Upper lobe of right lung (tissue), 1 donor: ENCODE measurements at regions not wholly inside any gene's neighbourhood (a gene's known extent, or its start where the extent isn't known, plus 50 kb on each side); places are given as distances from the start of the nearest gene placed in this dataset.

Experiments
- ATAC-seq: fragments of 200-7000 bp; cut with Tn5 transposase; one replicate; pipeline ENCODE4 v1.9.1; 2020; ENCODE audit warnings: mild to moderate bottlenecking, moderate library complexity
- DNase-seq: peaks from one replicate; pipeline ENCODE4 v3.0.0-alpha.2; 2020
- H3K27ac ChIP-seq: fragments of 200-600 bp; one replicate; pipeline ENCODE4 v1.8.0; 2022
- H3K27me3 ChIP-seq: fragments of 200-600 bp; one replicate; pipeline ENCODE4 v1.8.0; 2022; ENCODE audit warnings: mild to moderate bottlenecking
- H3K36me3 ChIP-seq: fragments of 200-600 bp; one replicate; pipeline ENCODE4 v1.8.0; 2022
- H3K4me1 ChIP-seq: fragments of 200-600 bp; one replicate; pipeline ENCODE4 v1.8.0; 2022
- H3K4me3 ChIP-seq: fragments of 200-600 bp; one replicate; pipeline ENCODE4 v1.8.0; 2022; ENCODE audit warnings: mild to moderate bottlenecking
- H3K9me3 ChIP-seq: fragments of 200-600 bp; one replicate; pipeline ENCODE4 v1.8.0; 2022
- CTCF ChIP-seq: fragments of 200-600 bp; IDR thresholded peaks from one replicate; pipeline ENCODE4 v1.8.0; 2022; ENCODE audit warnings: antibody characterized with exemption
- intact Hi-C: fragments of 100-400 bp; cut with DNase I; formaldehyde crosslinking; loops from one replicate; pipeline ENCODE4 v1.11.0; 2022
- donor health status: DM: no; HTN: yes; CAD: no; lungs with severe emphysema.

GRCh38 chr5:92809855-92810465 lies 771.1 kb downstream of the NR2F1-AS1 start:
- TF ChIP-seq CTCF = no peak
- no peaks in the 10 kb centered on the region for H3K9me3 ChIP-seq
- no peak overlapping the region for H3K27ac ChIP-seq
- no peaks in the 10 kb centered on the region for H3K27me3 ChIP-seq
- no peaks in the 10 kb centered on the region for H3K4me1 ChIP-seq
- no peaks in the 10 kb centered on the region for H3K36me3 ChIP-seq
- intact Hi-C loops = no loop called here
- DNase-seq (no peak), ATAC-seq (no peak)
- H3K4me3 ChIP-seq = no peak overlapping the region

GRCh38 chr5:92808474-92808873 lies 772.5 kb downstream of the NR2F1-AS1 start:
- ATAC-seq = no peak
- Histone ChIP-seq H3K27ac (no peak overlapping the region), H3K36me3 (no peaks in the 10 kb centered on the region), H3K4me1 (no peaks in the 10 kb centered on the region), H3K4me3 (no peak overlapping the region), H3K27me3 (no peaks in the 10 kb centered on the region), H3K9me3 (no peaks in the 10 kb centered on the region)
- TF ChIP-seq CTCF = no peak
- intact Hi-C loops = no loop called here
- DNase-seq = no peak

GRCh38 chr5:92807085-92807484 lies 773.9 kb downstream of the NR2F1-AS1 start:
- no peak for DNase-seq
- no peaks in the 10 kb centered on the region for H3K9me3 ChIP-seq
- H3K36me3 ChIP-seq = no peaks in the 10 kb centered on the region
- H3K4me1 ChIP-seq = no peaks in the 10 kb centered on the region
- H3K27me3 ChIP-seq = no peaks in the 10 kb centered on the region
- intact Hi-C loops = no loop called here
- H3K27ac ChIP-seq = no peak overlapping the region
- TF ChIP-seq CTCF = no peak
- no peak overlapping the region for H3K4me3 ChIP-seq
- no peak for ATAC-seq

GRCh38 chr5:92805446-92805845 lies 775.6 kb downstream of the NR2F1-AS1 start:
- no peak overlapping the region for H3K27ac ChIP-seq
- intact Hi-C loops = no loop called here
- no peaks in the 10 kb centered on the region for H3K4me1 ChIP-seq
- H3K9me3 ChIP-seq = no peaks in the 10 kb centered on the region
- TF ChIP-seq CTCF = no peak
- ATAC-seq (no peak), DNase-seq (no peak)
- H3K27me3 ChIP-seq = no peaks in the 10 kb centered on the region
- H3K4me3 ChIP-seq = no peak overlapping the region
- H3K36me3 ChIP-seq = no peaks in the 10 kb centered on the region

- no peak for DNase-seq
- no peak for ATAC-seq
- H3K27ac ChIP-seq = no peak overlapping the region
- intact Hi-C loops = no loop called here
- H3K4me3 ChIP-seq = no peak overlapping the region
- H3K9me3 ChIP-seq = no peaks in the 10 kb centered on the region
- H3K27me3 ChIP-seq = no peaks in the 10 kb centered on the region
- no peaks in the 10 kb centered on the region for H3K4me1 ChIP-seq
- H3K36me3 ChIP-seq = no peaks in the 10 kb centered on the region
- no peak for TF ChIP-seq CTCF
Measured at GRCh38 chr5:92801911-92802310, 779.1 kb downstream of the NR2F1-AS1 start.

GRCh38 chr5:92800365-92800764 lies 780.7 kb downstream of the NR2F1-AS1 start:
- intact Hi-C loops = no loop called here
- H3K36me3 ChIP-seq = no peaks in the 10 kb centered on the region
- H3K4me3 ChIP-seq = no peak overlapping the region
- no peak for TF ChIP-seq CTCF
- no peak for DNase-seq
- no peaks in the 10 kb centered on the region for H3K27me3 ChIP-seq
- H3K4me1 ChIP-seq = no peaks in the 10 kb centered on the region
- no peak overlapping the region for H3K27ac ChIP-seq
- no peak for ATAC-seq
- H3K9me3 ChIP-seq = no peaks in the 10 kb centered on the region
